GM12891 (cell line): ENCODE measurements at regions not wholly inside any gene's neighbourhood (a gene's known extent, or its start where the extent isn't known, plus 50 kb on each side); places are given as distances from the start of the nearest gene placed in this dataset.
"Not testable (repeated sequence)": the region's sequence is repeated elsewhere in the genome, so short reads cannot be mapped to it uniquely, and the experiment has no call there.

Experiments
- PAX5 ChIP-seq: IDR thresholded peaks from 2 replicates; pipeline ENCODE4 v1.6.1; 2011; ENCODE audit warnings: low read length, moderate library complexity, mild to moderate bottlenecking; ENCODE audit not compliant: insufficient read depth, severe bottlenecking
- POLR2A ChIP-seq: IDR thresholded peaks from 2 replicates; pipeline ENCODE4 v1.6.1; 2011; ENCODE audit warnings: low read depth, low read length, control low read depth
- POLR2AphosphoS5 ChIP-seq: IDR thresholded peaks from 2 replicates; pipeline ENCODE4 v1.6.1; 2011; ENCODE audit warnings: low read depth, low read length, control low read depth
- TAF1 ChIP-seq: IDR thresholded peaks from 2 replicates; pipeline ENCODE4 v1.6.1; 2011; ENCODE audit warnings: low read depth, low read length, control low read depth

- TF ChIP-seq POLR2AphosphoS5, POLR2A, TAF1, PAX5: not testable (repeated sequence)
These were observed 595.5 kb upstream of the HTR2C start for GRCh38 chrX:113988315-113988935.
